NCI-H1417 (cell line): ENCODE measurements at regions not wholly inside any gene's neighbourhood (a gene's known extent, or its start where the extent isn't known, plus 50 kb on each side); places are given as distances from the start of the nearest gene placed in this dataset.

ENCODE experiments used
- DNase-seq, 3 experiments: peaks; one replicate each; lab custom pipeline; 2025; lab: John Stamatoyannopoulos, UW

GRCh38 chr3:73295876-73296635, 234.6 kb downstream of the EBLN2 start:
- DNase-seq = no peak

GRCh38 chr3:73296859-73297258, 235.4 kb downstream of the EBLN2 start:
- no peak for DNase-seq

- peak in 2 of 3 experiments; percentile 58 to 96 for DNase-seq
Measured at GRCh38 chr3:73298243-73299183, 237.1 kb downstream of the EBLN2 start.

- DNase-seq = no peak
Measured at GRCh38 chr3:73299184-73299691, 237.8 kb downstream of the EBLN2 start.

GRCh38 chr3:73314151-73314951, 252.9 kb downstream of the EBLN2 start:
- DNase-seq = no peak

GRCh38 chr3:73315706-73316105, 254.2 kb downstream of the EBLN2 start:
- no peak for DNase-seq

GRCh38 chr3:73319179-73319769, 257.8 kb downstream of the EBLN2 start:
- no peak for DNase-seq

GRCh38 chr3:73321286-73321999, 260.0 kb downstream of the EBLN2 start:
- no peak for DNase-seq

GRCh38 chr3:73324203-73325155, 263.0 kb downstream of the EBLN2 start:
- peak in 2 of 3 experiments; percentile 2 to 8 for DNase-seq

GRCh38 chr3:73326396-73326795, 264.9 kb downstream of the EBLN2 start:
- no peak for DNase-seq

GRCh38 chr3:73327052-73327451, 265.6 kb downstream of the EBLN2 start:
- no peak for DNase-seq
